ENCODE measurements at regions not wholly inside any gene's neighbourhood (a gene's known extent, or its start where the extent isn't known, plus 50 kb on each side); places are given as distances from the start of the nearest gene placed in this dataset.

GRCh38 chr12:128116537-128116936 lies 150.4 kb upstream of the TMEM132C start:
- no peak overlapping the region for H3K4me3 ChIP-seq (ENCODE audit: extremely low read depth in 1 of 4, insufficient read depth in 2 of 4, low read depth in 3 of 4, low read length in 4 of 4)
- ChIA-PET CTCF (ENCODE audit: partially characterized antibody) (interaction anchor here (1.1 kb wide), 1 partner anchor 394 kb away, joined by 4 read pairs; no protein-coding TSS in a partner anchor), POLR2A (ENCODE audit: partially characterized antibody) (no interaction called here)
- DNase-seq (ENCODE audit: low read depth in 1 of 2, low spot score in 2 of 2) (no peak), FAIRE-seq (no peak)
- H4K8ac ChIP-seq (ENCODE audit: extremely low read depth, insufficient read depth, low read length) = no peak overlapping the region
- WGBS, 2 experiments (ENCODE audit: extremely low coverage in 1 of 2, insufficient coverage in 1 of 2, insufficient read length in 1 of 2, insufficient replicate concordance in 2 of 2, low coverage in 1 of 2, low lambda C conversion rate in 2 of 2, missing lambda C conversion rate in 1 of 2) = 88% methylated on average over 5 of the region's 5 CpGs; no CpG with 5 or more reads in 1 of the 2 experiments
- no peak overlapping the region for H2AFZ ChIP-seq (ENCODE audit: low read length)
- no peak overlapping the region for H3K23ac ChIP-seq (ENCODE audit: insufficient read length)
- peaks cover 2% of the 10 kb centered on the region; the same call in 1 of the 2 replicates for H3K23me2 ChIP-seq (ENCODE audit: low read depth, low read length)
- H3K4ac ChIP-seq (replicated peaks; ENCODE audit: insufficient read length, low read depth, low read length) = no peak overlapping the region
- H3K9ac ChIP-seq (replicated peaks in 1 of 4; ENCODE audit: extremely low read depth in 1 of 4, low read depth in 3 of 4, low read length in 3 of 4) = no peak overlapping the region
- H2AK5ac ChIP-seq (ENCODE audit: low read depth, low read length) = no peak overlapping the region
- 0 out of 4 replicates have a peak, but pooled peaks cover 0 to 6% of the 10 kb centered on the region in 2 experiments for H3K9me3 ChIP-seq (ENCODE audit: insufficient read depth in 2 of 2, low read depth in 1 of 2, low read length in 1 of 2)
- no peak overlapping the region for H3K56ac ChIP-seq (replicated peaks; ENCODE audit: insufficient read length, low read depth, low read length)
- no peak overlapping the region for H2BK120ac ChIP-seq (replicated peaks; ENCODE audit: low read depth, low read length)
- H4K20me1 ChIP-seq (replicated peaks in 1 of 2; ENCODE audit: control insufficient read depth in 1 of 2, insufficient read depth in 2 of 2, low read length in 2 of 2) = no peaks in the 10 kb centered on the region
- no peak overlapping the region for H4K91ac ChIP-seq (replicated peaks; ENCODE audit: insufficient read length, low read length)
- H3K14ac ChIP-seq (ENCODE audit: insufficient read length) = no peak overlapping the region
- no peaks in the 10 kb centered on the region for H3K79me1 ChIP-seq (ENCODE audit: low read depth, low read length)
- peaks cover 0 to 3% (median 0%) of the 10 kb centered on the region in 4 experiments; a peak in 1 of 8 replicates for H3K36me3 ChIP-seq (ENCODE audit: control insufficient read depth in 2 of 4, insufficient read depth in 4 of 4, low read length in 3 of 4)
- no peak overlapping the region for H2BK12ac ChIP-seq (ENCODE audit: low read depth, low read length)
- no peak overlapping the region for H3K18ac ChIP-seq (ENCODE audit: extremely low read depth, low read length)
- H4K5ac ChIP-seq (ENCODE audit: insufficient read length, low read depth, low read length) = no peak overlapping the region
- H3K27me3 ChIP-seq (replicated peaks in 1 of 4; ENCODE audit: control insufficient read depth in 3 of 4, extremely low read depth in 1 of 4, insufficient read depth in 3 of 4, low read length in 3 of 4) = no peaks in the 10 kb centered on the region; a peak in 1 of 7 replicates
- no peak overlapping the region for H3K4me2 ChIP-seq (ENCODE audit: insufficient read depth in 1 of 2, low read depth in 2 of 2, low read length in 2 of 2)
- no peak overlapping the region for H2BK20ac ChIP-seq (ENCODE audit: low read length)
- no peak overlapping the region for H2BK15ac ChIP-seq (ENCODE audit: low read length)
- peaks cover 0 to 7% (median 2%) of the 10 kb centered on the region in 4 experiments; a peak in 4 of 7 replicates for H3K4me1 ChIP-seq (replicated peaks in 1 of 4; ENCODE audit: control insufficient read depth in 3 of 4, insufficient read depth in 4 of 4, low read length in 3 of 4)
- no peak overlapping the region for H2BK5ac ChIP-seq (ENCODE audit: low read depth, low read length)
- no peaks in the 10 kb centered on the region for H3K79me2 ChIP-seq (ENCODE audit: control insufficient read depth in 1 of 2, insufficient read depth in 2 of 2, low read length in 2 of 2)
- no peak overlapping the region for H3K27ac ChIP-seq (ENCODE audit: low read depth, low read length)
- no peak for TF ChIP-seq USF2 (IDR thresholded peaks at IDR 0.05; ENCODE audit: low read length)
- no peak for TF ChIP-seq RXRA (IDR thresholded peaks at IDR 0.05; ENCODE audit: insufficient read depth, low read depth, low read length)
- no peak for TF ChIP-seq TCF12 (IDR thresholded peaks at IDR 0.05; ENCODE audit: low read depth, low read length)
- TF ChIP-seq CTBP2 (IDR thresholded peaks at IDR 0.05; ENCODE audit: borderline replicate concordance, insufficient read depth, insufficient read length, low read length) = no peak
- TF ChIP-seq YY1 (IDR thresholded peaks at IDR 0.05; ENCODE audit: low read depth, low read length) = no peak
- no peak for TF ChIP-seq SUZ12 (IDR thresholded peaks at IDR 0.05; ENCODE audit: low read length)
- TF ChIP-seq TAF1 (IDR thresholded peaks at IDR 0.05; ENCODE audit: low read depth, low read length) = no peak
